ENCODE measurements at regions not wholly inside any gene's neighbourhood (a gene's known extent, or its start where the extent isn't known, plus 50 kb on each side); places are given as distances from the start of the nearest gene placed in this dataset.

DNA sequence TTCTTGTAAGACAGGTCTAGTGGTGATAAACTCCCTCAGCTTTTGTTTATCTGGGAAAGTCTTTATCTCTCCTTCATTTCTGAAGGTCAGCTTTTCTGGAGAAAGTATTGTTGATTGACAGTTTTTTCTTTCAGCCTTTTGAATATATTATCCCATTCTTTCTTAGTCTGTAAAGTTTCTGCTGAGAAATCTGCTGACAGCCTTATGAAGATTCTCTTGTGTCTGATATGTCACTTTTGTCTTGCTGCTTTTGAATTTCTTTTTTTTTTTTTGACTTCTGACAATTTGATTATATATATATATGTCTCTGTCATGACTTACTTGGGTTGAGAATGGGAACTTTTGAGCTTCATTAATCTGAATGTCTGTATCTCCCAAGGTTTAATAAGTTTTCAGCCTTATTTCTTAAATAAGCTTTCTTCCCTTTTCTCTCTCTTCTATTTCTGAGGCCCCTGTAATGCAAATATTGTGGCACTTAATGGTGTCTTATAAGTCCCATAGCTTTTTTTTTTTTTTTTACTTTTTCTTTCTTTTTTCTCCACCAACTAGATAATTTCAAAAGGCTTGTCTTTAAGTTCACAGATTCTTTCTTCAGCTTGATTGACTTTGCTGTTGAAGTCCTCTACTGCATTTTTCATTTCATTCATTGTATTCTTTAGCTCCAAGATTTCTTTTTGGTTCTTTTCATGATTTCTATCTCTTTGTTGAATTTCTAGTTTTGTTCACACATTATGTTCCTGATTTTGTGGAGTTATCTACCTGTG, 81.4 kb upstream of the IL6 start:
- DNase-seq (ENCODE audit: low read depth, low spot score) = no peak
- TF ChIP-seq, protein P1, sequence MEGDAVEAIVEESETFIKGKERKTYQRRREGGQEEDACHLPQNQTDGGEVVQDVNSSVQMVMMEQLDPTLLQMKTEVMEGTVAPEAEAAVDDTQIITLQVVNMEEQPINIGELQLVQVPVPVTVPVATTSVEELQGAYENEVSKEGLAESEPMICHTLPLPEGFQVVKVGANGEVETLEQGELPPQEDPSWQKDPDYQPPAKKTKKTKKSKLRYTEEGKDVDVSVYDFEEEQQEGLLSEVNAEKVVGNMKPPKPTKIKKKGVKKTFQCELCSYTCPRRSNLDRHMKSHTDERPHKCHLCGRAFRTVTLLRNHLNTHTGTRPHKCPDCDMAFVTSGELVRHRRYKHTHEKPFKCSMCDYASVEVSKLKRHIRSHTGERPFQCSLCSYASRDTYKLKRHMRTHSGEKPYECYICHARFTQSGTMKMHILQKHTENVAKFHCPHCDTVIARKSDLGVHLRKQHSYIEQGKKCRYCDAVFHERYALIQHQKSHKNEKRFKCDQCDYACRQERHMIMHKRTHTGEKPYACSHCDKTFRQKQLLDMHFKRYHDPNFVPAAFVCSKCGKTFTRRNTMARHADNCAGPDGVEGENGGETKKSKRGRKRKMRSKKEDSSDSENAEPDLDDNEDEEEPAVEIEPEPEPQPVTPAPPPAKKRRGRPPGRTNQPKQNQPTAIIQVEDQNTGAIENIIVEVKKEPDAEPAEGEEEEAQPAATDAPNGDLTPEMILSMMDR (IDR thresholded peaks at IDR 0.05; ENCODE audit: insufficient read depth, low read length, missing control alignments) = no peak
- ChIA-PET POLR2A (no interaction called here), CTCF (interaction anchor here (0.6 to 1.4 kb wide), 7 partner anchors 9 to 410 kb away, joined by 3 to 4 read pairs (median 3); no protein-coding TSS in a partner anchor)
- H3K4me3 ChIP-seq (ENCODE audit: low read depth, low read length) = no peak overlapping the region

- H3K4me3 ChIP-seq (ENCODE audit: low read depth, low read length) = no peak overlapping the region
- TF ChIP-seq, protein P1 (IDR thresholded peaks at IDR 0.05; ENCODE audit: insufficient read depth, low read length, missing control alignments) = no peak
- ChIA-PET POLR2A (no interaction called here), CTCF (interaction anchor here (1.2 kb wide), 1 partner anchor 12 kb away, joined by 3 read pairs; no protein-coding TSS in a partner anchor)
- no peak for DNase-seq (ENCODE audit: low read depth, low spot score)
Observed at GRCh38 chr7:22642454-22642853, 84.5 kb upstream of the IL6 start.

DNA sequence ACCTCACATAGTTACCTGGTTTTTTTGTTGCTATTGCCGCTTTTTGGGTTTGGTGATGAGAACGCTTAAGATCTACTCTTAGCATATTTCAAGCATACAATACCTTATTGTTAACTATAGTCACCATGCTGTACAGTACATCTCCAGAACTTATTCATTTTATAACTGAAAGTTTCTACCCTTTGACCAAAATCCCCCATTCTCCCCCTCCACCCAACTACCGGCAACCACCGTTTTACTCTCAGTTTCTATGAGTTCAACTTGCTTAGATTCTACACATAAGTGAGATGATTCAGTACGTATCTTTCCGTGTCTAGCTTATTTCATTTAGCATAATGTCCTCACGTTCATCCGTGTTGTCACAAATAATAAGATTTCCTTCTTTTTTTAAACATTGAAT, 86.7 kb upstream of the IL6 start:
- no peak overlapping the region for H3K4me3 ChIP-seq (ENCODE audit: low read depth, low read length)
- TF ChIP-seq, protein P1 (IDR thresholded peaks at IDR 0.05; ENCODE audit: insufficient read depth, low read length, missing control alignments) = no peak
- CTCF ChIA-PET = interaction anchor here (1.1 to 1.4 kb wide), 3 partner anchors 9 to 415 kb away, joined by 3 to 4 read pairs (median 3); no protein-coding TSS in a partner anchor
- no peak for DNase-seq (ENCODE audit: low read depth, low spot score)
- POLR2A ChIA-PET = no interaction called here

DNA sequence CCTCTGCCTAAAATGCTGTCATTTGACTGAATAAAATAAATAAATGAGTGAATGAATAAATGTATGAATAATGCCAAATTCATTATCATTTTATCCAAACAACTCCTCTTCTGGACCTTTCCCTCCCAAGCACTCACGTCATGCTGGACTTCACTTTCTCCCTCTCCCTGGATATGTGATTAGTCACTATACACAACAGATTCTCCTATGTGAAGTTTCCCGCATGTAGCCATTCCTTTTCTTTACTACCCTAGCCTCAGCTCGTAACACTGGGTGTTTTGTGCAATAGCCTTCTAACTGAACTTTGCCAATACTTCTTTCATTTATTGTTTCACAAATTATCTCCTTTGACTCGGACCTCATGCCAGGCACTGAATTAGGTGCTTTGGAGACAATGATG, 87.6 kb upstream of the IL6 start:
- TF ChIP-seq, protein P1 (IDR thresholded peaks at IDR 0.05; ENCODE audit: insufficient read depth, low read length, missing control alignments) = no peak
- DNase-seq (ENCODE audit: low read depth, low spot score) = no peak
- H3K4me3 ChIP-seq (ENCODE audit: low read depth, low read length) = no peak overlapping the region
- ChIA-PET CTCF (interaction anchor here (1.1 to 1.4 kb wide), 3 partner anchors 9 to 416 kb away, joined by 3 to 4 read pairs (median 3); no protein-coding TSS in a partner anchor), POLR2A (interaction anchor here (0.5 kb wide), 1 partner anchor 11 kb away, joined by 3 read pairs; no protein-coding TSS in a partner anchor)

DNA sequence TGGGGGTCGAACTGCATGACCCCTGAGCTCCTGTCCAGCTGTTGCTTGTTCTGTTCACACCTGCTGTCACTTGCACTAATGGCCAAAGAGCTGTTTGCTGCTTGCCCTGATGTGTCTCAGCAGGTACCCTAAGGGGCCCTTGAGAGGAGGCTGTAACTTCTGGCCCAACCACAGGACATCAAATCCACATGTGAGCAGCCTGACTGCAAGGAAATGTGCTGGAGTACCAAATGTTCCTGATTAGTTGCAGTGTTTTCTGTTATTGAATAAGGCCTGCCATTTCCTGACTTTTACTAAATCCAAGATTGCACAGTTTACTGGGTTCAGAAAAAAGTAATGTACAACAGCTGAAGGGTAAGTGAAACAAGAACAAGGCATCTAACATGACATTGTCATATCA, 91.7 kb upstream of the IL6 start:
- no peak for DNase-seq (ENCODE audit: low read depth, low spot score)
- H3K4me3 ChIP-seq (ENCODE audit: low read depth, low read length) = no peak overlapping the region
- POLR2A ChIA-PET = no interaction called here
- TF ChIP-seq, protein P1 (IDR thresholded peaks at IDR 0.05; ENCODE audit: insufficient read depth, low read length, missing control alignments) = no peak
- CTCF ChIA-PET = no interaction called here

DNA sequence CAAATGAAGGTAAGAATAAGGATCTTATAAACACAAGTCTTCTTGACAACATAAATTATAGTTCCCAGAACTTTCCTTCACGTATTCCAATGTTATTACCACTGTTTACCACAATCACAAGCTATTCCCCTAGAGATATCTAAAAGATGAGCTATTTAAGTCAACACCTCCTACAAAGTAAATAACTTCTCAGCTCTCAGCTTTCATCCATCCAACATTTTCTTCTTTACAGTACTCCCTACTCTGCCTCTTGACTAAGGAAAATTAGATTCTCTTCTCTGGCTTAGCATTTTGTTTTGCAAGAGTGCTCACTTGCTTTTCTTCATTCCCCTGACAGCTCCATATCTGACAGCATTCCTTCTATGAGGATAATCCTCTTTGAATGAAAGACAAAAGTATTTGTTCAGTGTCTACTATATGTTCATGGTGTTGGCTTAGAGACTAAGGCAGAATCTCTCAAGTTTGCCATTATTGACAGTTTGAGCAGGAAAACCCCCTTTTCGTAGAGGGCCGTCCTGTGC, 93.0 kb upstream of the IL6 start:
- CTCF ChIA-PET = interaction anchor here (0.7 to 0.8 kb wide), 2 partner anchors 11 to 94 kb away, joined by 3 to 4 read pairs; no protein-coding TSS in a partner anchor
- no peak overlapping the region for H3K4me3 ChIP-seq (ENCODE audit: low read depth, low read length)
- DNase-seq (ENCODE audit: low read depth, low spot score) = no peak
- TF ChIP-seq, protein P1 (IDR thresholded peaks at IDR 0.05; ENCODE audit: insufficient read depth, low read length, missing control alignments) = no peak
- POLR2A ChIA-PET = no interaction called here
